ENCODE measurements at regions not wholly inside any gene's neighbourhood (a gene's known extent, or its start where the extent isn't known, plus 50 kb on each side); places are given as distances from the start of the nearest gene placed in this dataset.

DNA sequence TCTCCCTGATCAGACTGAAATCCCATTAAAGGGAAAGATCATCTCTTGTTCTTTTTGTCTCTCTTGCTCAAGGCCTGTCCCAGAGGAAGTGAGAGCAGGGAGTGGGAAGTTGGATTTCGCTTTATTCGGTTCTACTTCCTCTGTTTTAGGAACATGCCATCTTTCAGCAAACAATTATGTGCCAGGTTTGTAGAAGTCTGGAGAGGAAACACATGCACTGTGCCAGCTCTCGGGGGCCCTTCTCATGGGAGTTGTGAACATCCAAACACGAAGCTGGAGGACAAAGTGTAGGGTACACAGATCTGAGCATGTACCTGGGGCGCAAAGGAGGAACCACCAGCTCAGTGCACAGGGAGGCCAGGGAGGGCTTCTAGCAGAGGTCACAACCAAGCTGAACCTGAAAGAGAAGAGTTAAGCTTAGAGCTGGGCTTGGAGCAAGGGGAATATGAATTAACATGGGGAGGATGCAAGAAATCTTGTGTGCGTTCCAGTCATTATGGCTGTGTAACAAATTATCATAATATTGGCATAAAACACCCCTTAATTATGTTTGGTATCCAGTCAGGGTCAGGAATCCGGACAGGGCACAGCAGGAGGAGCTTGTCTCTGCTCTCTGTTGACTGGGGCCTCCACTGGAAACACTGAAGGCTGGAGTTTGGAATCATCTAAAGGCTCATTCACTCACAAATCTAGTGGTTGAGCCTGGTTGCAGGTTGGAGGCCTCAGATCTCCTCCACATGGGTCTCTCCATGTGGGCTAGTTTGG, 128.6 kb downstream of the ZFP36L2 start:
- Histone ChIP-seq H3K79me2 (no peaks in the 10 kb centered on the region), H3K9me2 (replicated peaks; ENCODE audit: insufficient read depth) (no peaks in the 10 kb centered on the region), H3K9me3 (ENCODE audit: low read depth) (no peaks in the 10 kb centered on the region), H2AFZ (no peak overlapping the region), H3K4me1 (ENCODE audit: insufficient read depth) (peaks cover 26% of the 10 kb centered on the region), H3K4me2 (no peak overlapping the region), H4K20me1 (ENCODE audit: insufficient read depth, poor library complexity, severe bottlenecking) (no peaks in the 10 kb centered on the region), H3K27ac (no peak overlapping the region), H3K27me3 (no peaks in the 10 kb centered on the region), H3K4me3 (no peak overlapping the region), H3K36me3 (replicated peaks; ENCODE audit: insufficient read depth, low read depth) (no peaks in the 10 kb centered on the region)
- WGBS (ENCODE audit: low lambda C conversion rate, missing lambda C conversion rate): 81% methylated on average over 7 of the region's 7 CpGs
- no peak for DNase-seq (ENCODE audit: low spot score)
- TF ChIP-seq, protein P1, sequence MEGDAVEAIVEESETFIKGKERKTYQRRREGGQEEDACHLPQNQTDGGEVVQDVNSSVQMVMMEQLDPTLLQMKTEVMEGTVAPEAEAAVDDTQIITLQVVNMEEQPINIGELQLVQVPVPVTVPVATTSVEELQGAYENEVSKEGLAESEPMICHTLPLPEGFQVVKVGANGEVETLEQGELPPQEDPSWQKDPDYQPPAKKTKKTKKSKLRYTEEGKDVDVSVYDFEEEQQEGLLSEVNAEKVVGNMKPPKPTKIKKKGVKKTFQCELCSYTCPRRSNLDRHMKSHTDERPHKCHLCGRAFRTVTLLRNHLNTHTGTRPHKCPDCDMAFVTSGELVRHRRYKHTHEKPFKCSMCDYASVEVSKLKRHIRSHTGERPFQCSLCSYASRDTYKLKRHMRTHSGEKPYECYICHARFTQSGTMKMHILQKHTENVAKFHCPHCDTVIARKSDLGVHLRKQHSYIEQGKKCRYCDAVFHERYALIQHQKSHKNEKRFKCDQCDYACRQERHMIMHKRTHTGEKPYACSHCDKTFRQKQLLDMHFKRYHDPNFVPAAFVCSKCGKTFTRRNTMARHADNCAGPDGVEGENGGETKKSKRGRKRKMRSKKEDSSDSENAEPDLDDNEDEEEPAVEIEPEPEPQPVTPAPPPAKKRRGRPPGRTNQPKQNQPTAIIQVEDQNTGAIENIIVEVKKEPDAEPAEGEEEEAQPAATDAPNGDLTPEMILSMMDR (IDR thresholded peaks at IDR 0.05; ENCODE audit: poor library complexity): no peak
- no peak for TF ChIP-seq EZH2phosphoT487 (IDR thresholded peaks at IDR 0.05; ENCODE audit: low read depth, severe bottlenecking, unreplicated experiment)
- no peak for TF ChIP-seq EZH2 (IDR thresholded peaks at IDR 0.05; ENCODE audit: borderline replicate concordance)

GRCh38 chr2:43095533-43096295, 130.7 kb downstream of the ZFP36L2 start:
- Histone ChIP-seq H3K27ac (no peak overlapping the region), H3K27me3 (no peaks in the 10 kb centered on the region), H3K4me2 (no peak overlapping the region), H4K20me1 (ENCODE audit: insufficient read depth, poor library complexity, severe bottlenecking) (no peaks in the 10 kb centered on the region), H2AFZ (no peak overlapping the region), H3K79me2 (no peaks in the 10 kb centered on the region), H3K4me3 (no peak overlapping the region), H3K9me3 (ENCODE audit: low read depth) (no peaks in the 10 kb centered on the region), H3K9me2 (replicated peaks; ENCODE audit: insufficient read depth) (no peaks in the 10 kb centered on the region), H3K4me1 (ENCODE audit: insufficient read depth) (peaks cover 7% of the 10 kb centered on the region), H3K36me3 (replicated peaks; ENCODE audit: insufficient read depth, low read depth) (no peaks in the 10 kb centered on the region)
- no peak for DNase-seq (ENCODE audit: low spot score)
- no peak for TF ChIP-seq EZH2 (IDR thresholded peaks at IDR 0.05; ENCODE audit: borderline replicate concordance)
- TF ChIP-seq EZH2phosphoT487 (IDR thresholded peaks at IDR 0.05; ENCODE audit: low read depth, severe bottlenecking, unreplicated experiment): no peak
- TF ChIP-seq, protein P1 (IDR thresholded peaks at IDR 0.05; ENCODE audit: poor library complexity): no peak
- 93% methylated on average over 4 of the region's 4 CpGs for WGBS (ENCODE audit: low lambda C conversion rate, missing lambda C conversion rate)

- no peak for DNase-seq (ENCODE audit: low spot score)
- Histone ChIP-seq H3K27me3 (no peaks in the 10 kb centered on the region), H3K4me1 (ENCODE audit: insufficient read depth) (peaks cover 21% of the 10 kb centered on the region), H3K79me2 (no peaks in the 10 kb centered on the region), H3K36me3 (replicated peaks; ENCODE audit: insufficient read depth, low read depth) (no peaks in the 10 kb centered on the region), H3K4me3 (no peak overlapping the region), H3K9me3 (ENCODE audit: low read depth) (no peaks in the 10 kb centered on the region), H4K20me1 (ENCODE audit: insufficient read depth, poor library complexity, severe bottlenecking) (no peaks in the 10 kb centered on the region), H3K27ac (peak overlapping the region; percentile 62), H3K9me2 (replicated peaks; ENCODE audit: insufficient read depth) (no peaks in the 10 kb centered on the region), H2AFZ (no peak overlapping the region), H3K4me2 (no peak overlapping the region)
- 68% methylated on average over 2 of the region's 2 CpGs for WGBS (ENCODE audit: low lambda C conversion rate, missing lambda C conversion rate)
- no peak for TF ChIP-seq EZH2phosphoT487 (IDR thresholded peaks at IDR 0.05; ENCODE audit: low read depth, severe bottlenecking, unreplicated experiment)
- TF ChIP-seq, protein P1 (IDR thresholded peaks at IDR 0.05; ENCODE audit: poor library complexity): no peak
- no peak for TF ChIP-seq EZH2 (IDR thresholded peaks at IDR 0.05; ENCODE audit: borderline replicate concordance)
These were observed 133.8 kb downstream of the ZFP36L2 start for GRCh38 chr2:43092520-43093179.
